IMR-90 (cell line): ENCODE measurements at regions not wholly inside any gene's neighbourhood (a gene's known extent, or its start where the extent isn't known, plus 50 kb on each side); places are given as distances from the start of the nearest gene placed in this dataset.

Experiments used
- ATAC-seq: fragments of 200-7000 bp; cut with Tn5 transposase; 2 replicates; pipeline ENCODE4 v1.9.1; 2020; ENCODE audit warnings: low read depth, mild to moderate bottlenecking, moderate library complexity
- BruUV-seq: library from RNA; stranded (reverse); fragments of 400-500 nt; replicated peaks from 2 replicates; lab custom pipeline; 2021; lab: Mats Ljungman, UMichigan
- CTCF ChIA-PET: fragments of 300-600 bp; formaldehyde crosslinking; extraction: SDS; loops from one replicate; lab custom pipeline; 2021; ENCODE audit warnings: antibody characterized with exemption; lab: Yijun Ruan, JAX
- POLR2A ChIA-PET: fragments of 300-600 bp; sonication (Branson Sonifier 250); formaldehyde crosslinking; loops from one replicate; lab custom pipeline; 2022; ENCODE audit warnings: antibody characterized with exemption; ENCODE audit not compliant: unreplicated experiment; lab: Charles Lee
- DNase-seq: peaks from one replicate; pipeline ENCODE4 v3.0.0; 2013
- H2AFZ ChIP-seq: replicated peaks from 2 replicates; pipeline ENCODE3; 2013; ENCODE audit warnings: low read length, mild to moderate bottlenecking; ENCODE audit not compliant: poor library complexity
- H2AK5ac ChIP-seq: 2 replicates; pipeline ENCODE4 v1.6.1; 2013; ENCODE audit warnings: low read depth, low read length, inconsistent platforms
- H2AK9ac ChIP-seq: replicated peaks from 2 replicates; pipeline ENCODE3; 2013; ENCODE audit warnings: mild to moderate bottlenecking, low read depth, low read length, moderate library complexity; ENCODE audit not compliant: poor library complexity
- H2BK120ac ChIP-seq: 2 replicates; pipeline ENCODE4 v1.6.1; 2013; ENCODE audit warnings: low read depth, low read length, inconsistent platforms
- H2BK15ac ChIP-seq: 3 replicates; pipeline ENCODE4 v1.6.1; 2013; ENCODE audit warnings: low read depth, low read length, inconsistent platforms
- H2BK20ac ChIP-seq: 2 replicates; pipeline ENCODE4 v1.6.1; 2013; ENCODE audit warnings: low read depth, mild to moderate bottlenecking, inconsistent platforms, low read length, moderate library complexity
- H2BK5ac ChIP-seq: 2 replicates; pipeline ENCODE4 v1.6.1; 2013; ENCODE audit warnings: mild to moderate bottlenecking, low read depth, low read length, inconsistent platforms; ENCODE audit not compliant: poor library complexity, severe bottlenecking
- H3K14ac ChIP-seq: replicated peaks from 2 replicates; pipeline ENCODE4 v1.6.1; 2013; ENCODE audit warnings: low read depth, low read length, inconsistent platforms
- H3K18ac ChIP-seq: 2 replicates; pipeline ENCODE4 v1.6.1; 2013; ENCODE audit warnings: low read depth, low read length, control low read depth
- H3K23ac ChIP-seq: 2 replicates; pipeline ENCODE4 v1.6.1; 2013; ENCODE audit warnings: low read depth, low read length, inconsistent platforms
- H3K27ac ChIP-seq: 2 replicates; pipeline ENCODE4 v1.5.1; 2013; ENCODE audit warnings: mild to moderate bottlenecking, control low read depth, low read length; ENCODE audit not compliant: insufficient read depth
- H3K27me3 ChIP-seq: 2 replicates; pipeline ENCODE4 v1.6.1; 2013; ENCODE audit warnings: low read length; ENCODE audit not compliant: control insufficient read depth, insufficient read depth
- H3K36me3 ChIP-seq: 2 replicates; pipeline ENCODE4 v1.6.1; 2013; ENCODE audit warnings: low read length, mixed read lengths; ENCODE audit not compliant: control insufficient read depth, insufficient read depth
- H3K4ac ChIP-seq: 2 replicates; pipeline ENCODE4 v1.6.1; 2013; ENCODE audit warnings: low read depth, low read length, inconsistent platforms
- H3K4me1 ChIP-seq: 2 replicates; pipeline ENCODE4 v1.6.1; 2013; ENCODE audit warnings: low read length, mixed read lengths; ENCODE audit not compliant: control insufficient read depth, insufficient read depth
- H3K4me2 ChIP-seq: 2 replicates; pipeline ENCODE4 v1.6.1; 2013; ENCODE audit warnings: low read depth, mild to moderate bottlenecking, control low read depth, low read length, moderate library complexity
- H3K4me3 ChIP-seq: 2 replicates; pipeline ENCODE4 v1.5.1; 2013; ENCODE audit warnings: low read depth, mild to moderate bottlenecking, control low read depth, low read length, moderate library complexity; ENCODE audit not compliant: insufficient read depth
- H3K56ac ChIP-seq: 2 replicates; pipeline ENCODE4 v1.6.1; 2013; ENCODE audit warnings: low read length, inconsistent platforms; ENCODE audit not compliant: insufficient read depth; ENCODE audit errors: extremely low read depth
- H3K79me1 ChIP-seq, 2 experiments: 2 replicates each; pipeline ENCODE4 v1.6.1; 2013; ENCODE audit warnings: low read length in 2 of 2, inconsistent platforms in 1 of 2, low read depth in 1 of 2
- H3K9ac ChIP-seq: 2 replicates; pipeline ENCODE4 v1.6.1; 2013; ENCODE audit warnings: low read depth, low read length, control low read depth
- H3K9me1 ChIP-seq: 2 replicates; pipeline ENCODE4 v1.6.1; 2013; ENCODE audit warnings: low read length, inconsistent platforms; ENCODE audit not compliant: insufficient read depth
- H3K9me3 ChIP-seq: 2 replicates; pipeline ENCODE4 v1.6.1; 2013; ENCODE audit warnings: low read length; ENCODE audit not compliant: control insufficient read depth, insufficient read depth
- H4K20me1 ChIP-seq: 2 replicates; pipeline ENCODE4 v1.6.1; 2013; ENCODE audit warnings: low read length, inconsistent platforms; ENCODE audit not compliant: insufficient read depth
- H4K5ac ChIP-seq: 2 replicates; pipeline ENCODE4 v1.6.1; 2013; ENCODE audit warnings: mild to moderate bottlenecking, low read depth, low read length, control low read depth
- H4K8ac ChIP-seq, 2 experiments: 2 replicates each; pipeline ENCODE4 v1.6.1; 2013; ENCODE audit warnings: low read depth in 2 of 2, low read length in 2 of 2, control low read depth in 1 of 2, inconsistent platforms in 1 of 2
- H4K91ac ChIP-seq: 2 replicates; pipeline ENCODE4 v1.6.1; 2013; ENCODE audit warnings: low read depth, low read length, inconsistent platforms; ENCODE audit not compliant: insufficient read depth
- BHLHE40 ChIP-seq: fragments of 150-350 bp; IDR thresholded peaks from 2 replicates; pipeline ENCODE4 v1.6.1; 2016; ENCODE audit warnings: mild to moderate bottlenecking, low read depth, low read length
- CEBPB ChIP-seq: IDR thresholded peaks from 2 replicates; pipeline ENCODE4 v1.6.1; 2012; ENCODE audit warnings: low read depth, low read length, improper control_type of control experiment
- CHD1 ChIP-seq: IDR thresholded peaks from 2 replicates; pipeline ENCODE4 v1.6.1; 2012; ENCODE audit warnings: low read depth, low read length, improper control_type of control experiment
- ELK1 ChIP-seq: fragments of 150-350 bp; IDR thresholded peaks from 2 replicates; pipeline ENCODE4 v1.6.1; 2016; ENCODE audit warnings: low read depth, mild to moderate bottlenecking, low read length, moderate library complexity, borderline replicate concordance
- FOS ChIP-seq: fragments of 150-350 bp; IDR thresholded peaks from 2 replicates; pipeline ENCODE4 v1.6.1; 2016; ENCODE audit warnings: low read depth, low read length
- MAFK ChIP-seq: IDR thresholded peaks from 2 replicates; pipeline ENCODE4 v1.6.1; 2012; ENCODE audit warnings: low read depth, low read length, improper control_type of control experiment
- MAZ ChIP-seq: IDR thresholded peaks from 2 replicates; pipeline ENCODE4 v1.6.1; 2012; ENCODE audit warnings: low read depth, mild to moderate bottlenecking, low read length, improper control_type of control experiment, moderate library complexity, borderline replicate concordance
- MXI1 ChIP-seq: IDR thresholded peaks from 2 replicates; pipeline ENCODE4 v1.6.1; 2012; ENCODE audit warnings: low read depth, mild to moderate bottlenecking, low read length, moderate library complexity, borderline replicate concordance
- NFE2L2 ChIP-seq: fragments of 150-350 bp; IDR thresholded peaks from 2 replicates; pipeline ENCODE4 v1.6.1; 2016; ENCODE audit warnings: low read depth, mild to moderate bottlenecking, low read length
- POLR2A ChIP-seq: IDR thresholded peaks from 2 replicates; pipeline ENCODE4 v1.6.1; 2012; ENCODE audit warnings: mild to moderate bottlenecking, low read depth, low read length
- RAD21 ChIP-seq: IDR thresholded peaks from 2 replicates; pipeline ENCODE4 v1.6.1; 2012; ENCODE audit warnings: low read length, improper control_type of control experiment
- RCOR1 ChIP-seq: IDR thresholded peaks from 2 replicates; pipeline ENCODE4 v1.6.1; 2012; ENCODE audit warnings: mild to moderate bottlenecking, low read length, improper control_type of control experiment; ENCODE audit not compliant: insufficient replicate concordance
- RFX5 ChIP-seq: IDR thresholded peaks from 2 replicates; pipeline ENCODE4 v1.8.0; 2012; ENCODE audit warnings: low read depth, mild to moderate bottlenecking, low read length, moderate library complexity
- SMC3 ChIP-seq: fragments of 150-350 bp; IDR thresholded peaks from 2 replicates; pipeline ENCODE4 v1.6.1; 2016; ENCODE audit warnings: low read depth, mild to moderate bottlenecking, antibody characterized with exemption, low read length, moderate library complexity
- USF2 ChIP-seq: fragments of 150-350 bp; IDR thresholded peaks from 2 replicates; pipeline ENCODE4 v1.6.1; 2017; ENCODE audit warnings: mild to moderate bottlenecking, antibody characterized with exemption, low read length, low read depth
- WGBS, 2 experiments: methylation state at CpG; one replicate each; pipeline versions ENCODE4 v1.1.5 to v1.1.7; 2013; ENCODE audit warnings: missing lambda C conversion rate in 2 of 2; ENCODE audit not compliant: insufficient read length in 1 of 2; ENCODE audit errors: extremely low coverage in 2 of 2; 5-methylcytosine and 5-hydroxymethylcytosine counted together
- dilution Hi-C: fragments of 300-500 bp; cut with HindIII; formaldehyde crosslinking; loops from one replicate; pipeline ENCODE4 v1.14.3; 2018; ENCODE audit warnings: low sequenced_read_pairs; ENCODE audit not compliant: unreplicated experiment
- in situ Hi-C: fragments of 300-500 bp; cut with MboI; formaldehyde crosslinking; loops from 3 replicates; pipeline ENCODE4 v1.14.3; 2019; ENCODE audit warnings: low sequenced_read_pairs, inconsistent platforms, mixed read lengths
- intact Hi-C: fragments of 100-400 bp; cut with micrococcal nuclease; formaldehyde crosslinking; loops from 2 replicates; pipeline ENCODE4 v1.10.0; 2022
- TF ChIP-seq, protein P1 (sequence below): conservative IDR thresholded peaks from 2 replicates; pipeline ENCODE4 v1.5.1; 2012; ENCODE audit warnings: mild to moderate bottlenecking, low read depth, low read length, improper control_type of control experiment

GRCh38 chr16:52756812-52757517 lies 210.0 kb upstream of the TOX3 start:
- Histone ChIP-seq H3K27ac (no peak overlapping the region), H2AFZ (no peak overlapping the region), H2AK9ac (no peak overlapping the region), H2BK5ac (no peak overlapping the region), H3K4me2 (no peak overlapping the region), H4K5ac (no peak overlapping the region), H3K36me3 (no peaks in the 10 kb centered on the region), H3K9me1 (no peaks in the 10 kb centered on the region), H4K91ac (no peak overlapping the region), H3K9ac (no peak overlapping the region), H3K56ac (no peak overlapping the region), H2AK5ac (no peak overlapping the region), H3K27me3 (no peaks in the 10 kb centered on the region), H4K20me1 (no peaks in the 10 kb centered on the region), H2BK120ac (no peak overlapping the region), H3K14ac (no peak overlapping the region), H2BK20ac (no peak overlapping the region), H2BK15ac (no peak overlapping the region), H3K4me1 (no peaks in the 10 kb centered on the region), H3K4ac (no peak overlapping the region), H3K9me3 (peaks cover 17% of the 10 kb centered on the region), H3K79me1 (no peaks in the 10 kb centered on the region), H3K4me3 (no peak overlapping the region), H4K8ac (no peak overlapping the region), H3K23ac (no peak overlapping the region), H3K18ac (no peak overlapping the region)
- TF ChIP-seq CHD1, result no peak
- no peak for TF ChIP-seq ELK1
- no peak for TF ChIP-seq USF2
- no peak for TF ChIP-seq RFX5
- TF ChIP-seq POLR2A, result no peak
- no peak for TF ChIP-seq MAZ
- no peak for TF ChIP-seq BHLHE40
- TF ChIP-seq, protein P1, sequence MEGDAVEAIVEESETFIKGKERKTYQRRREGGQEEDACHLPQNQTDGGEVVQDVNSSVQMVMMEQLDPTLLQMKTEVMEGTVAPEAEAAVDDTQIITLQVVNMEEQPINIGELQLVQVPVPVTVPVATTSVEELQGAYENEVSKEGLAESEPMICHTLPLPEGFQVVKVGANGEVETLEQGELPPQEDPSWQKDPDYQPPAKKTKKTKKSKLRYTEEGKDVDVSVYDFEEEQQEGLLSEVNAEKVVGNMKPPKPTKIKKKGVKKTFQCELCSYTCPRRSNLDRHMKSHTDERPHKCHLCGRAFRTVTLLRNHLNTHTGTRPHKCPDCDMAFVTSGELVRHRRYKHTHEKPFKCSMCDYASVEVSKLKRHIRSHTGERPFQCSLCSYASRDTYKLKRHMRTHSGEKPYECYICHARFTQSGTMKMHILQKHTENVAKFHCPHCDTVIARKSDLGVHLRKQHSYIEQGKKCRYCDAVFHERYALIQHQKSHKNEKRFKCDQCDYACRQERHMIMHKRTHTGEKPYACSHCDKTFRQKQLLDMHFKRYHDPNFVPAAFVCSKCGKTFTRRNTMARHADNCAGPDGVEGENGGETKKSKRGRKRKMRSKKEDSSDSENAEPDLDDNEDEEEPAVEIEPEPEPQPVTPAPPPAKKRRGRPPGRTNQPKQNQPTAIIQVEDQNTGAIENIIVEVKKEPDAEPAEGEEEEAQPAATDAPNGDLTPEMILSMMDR, result no peak
- no peak for TF ChIP-seq MAFK
- no peak for TF ChIP-seq MXI1
- no peak for TF ChIP-seq NFE2L2
- TF ChIP-seq CEBPB, result no peak
- TF ChIP-seq SMC3, result no peak
- no peak for TF ChIP-seq FOS
- no peak for TF ChIP-seq RAD21
- no peak for TF ChIP-seq RCOR1
- dilution Hi-C loops, result no loop called here
- DNase-seq (no peak), ATAC-seq (no peak)
- intact Hi-C loops, result no loop called here
- in situ Hi-C loops, result no loop called here
- BruUV-seq, result no TSS peak
- ChIA-PET POLR2A (no interaction called here), CTCF (no interaction called here)
- no CpG with 5 or more reads among the region's 2 CpGs for WGBS, 2 experiments
